OCI-LY3 (cell line): ENCODE measurements at regions not wholly inside any gene's neighbourhood (a gene's known extent, or its start where the extent isn't known, plus 50 kb on each side); places are given as distances from the start of the nearest gene placed in this dataset.

Experiments
- H2AFZ ChIP-seq: fragments of 200-600, 300-600 bp; shearing (Covaris generic); 2 replicates; pipeline ENCODE4 v1.6.0; 2014; ENCODE audit warnings: antibody characterized with exemption, low read depth, low read length
- H3K27ac ChIP-seq: fragments of 200-600, 300-600 bp; sonication (generic); 2 replicates; pipeline ENCODE4 v1.5.1; 2014; ENCODE audit warnings: mild to moderate bottlenecking, low read length, moderate library complexity, mixed read lengths
- H3K27me3 ChIP-seq: fragments of 200-600, 300-600 bp; sonication (generic); 2 replicates; pipeline ENCODE4 v1.6.1; 2014; ENCODE audit warnings: low read depth, low read length, mixed read lengths
- H3K36me3 ChIP-seq: fragments of 200-600, 300-600 bp; sonication (generic); replicated peaks from 2 replicates; pipeline ENCODE3; 2014; ENCODE audit warnings: low read depth, low read length, mixed read lengths
- H3K4me1 ChIP-seq: fragments of 300-600, 200-600 bp; sonication (generic); 2 replicates; pipeline ENCODE4 v1.6.1; 2014; ENCODE audit warnings: low read length, mixed read lengths
- H3K4me2 ChIP-seq: fragments of 200-600, 300-600 bp; sonication (generic); 2 replicates; pipeline ENCODE4 v1.6.1; 2014; ENCODE audit warnings: low read length, mixed read lengths
- H3K4me3 ChIP-seq: fragments of 300-600, 200-600 bp; sonication (generic); 2 replicates; pipeline ENCODE4 v1.5.1; 2014; ENCODE audit warnings: antibody characterized with exemption, mild to moderate bottlenecking, low read length, moderate library complexity
- H3K79me2 ChIP-seq: fragments of 300-600, 200-600 bp; shearing (Covaris generic); 2 replicates; pipeline ENCODE4 v1.6.1; 2014; ENCODE audit warnings: mild to moderate bottlenecking, low read length, mixed read lengths
- H3K9ac ChIP-seq: fragments of 300-600, 200-600 bp; shearing (Covaris generic); 2 replicates; pipeline ENCODE4 v1.6.0; 2014; ENCODE audit warnings: mild to moderate bottlenecking, low read length, moderate library complexity
- H3K9me3 ChIP-seq: fragments of 200-600, 300-600 bp; shearing (Covaris generic); 2 replicates; pipeline ENCODE4 v1.6.1; 2014; ENCODE audit warnings: low read length, mixed read lengths; ENCODE audit not compliant: insufficient read depth
- H4K20me1 ChIP-seq: fragments of 200-600, 300-600 bp; sonication (generic); 2 replicates; pipeline ENCODE4 v1.6.1; 2016; ENCODE audit warnings: low read length, mixed read lengths; ENCODE audit not compliant: insufficient read depth
- CTCF ChIP-seq: fragments of 200-600, 300-600 bp; sonication (generic); IDR thresholded peaks from 2 replicates; pipeline ENCODE4 v1.5.1; 2014; ENCODE audit warnings: antibody characterized with exemption, low read length, low read depth
- EZH2phosphoT487 ChIP-seq: fragments of 200-600 bp; shearing (Covaris generic); IDR thresholded peaks from 2 replicates; pipeline ENCODE4 v1.6.1; 2018; ENCODE audit warnings: antibody characterized with exemption, mixed run types, low read depth

DNA sequence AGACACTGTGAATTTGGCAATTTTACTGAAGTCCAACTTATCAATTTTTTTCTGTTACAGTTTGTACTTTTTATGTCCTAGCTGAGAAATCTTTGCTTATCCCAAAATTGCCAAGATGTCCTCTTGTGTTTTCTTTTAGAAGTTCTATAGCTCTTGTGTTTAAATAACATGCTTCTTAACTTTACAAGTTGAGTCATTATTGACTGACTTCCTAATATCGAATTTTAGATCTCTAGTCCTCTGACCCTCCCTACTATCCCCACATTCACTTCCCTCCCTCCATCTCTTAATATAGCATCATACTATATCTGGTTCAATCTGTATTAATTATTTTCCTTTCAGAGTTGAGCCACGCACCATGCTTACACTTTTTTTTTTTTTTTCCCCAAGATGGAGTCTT, 61.9 kb downstream of the MRPL32 start:
- no peak overlapping the region for H3K9ac ChIP-seq
- no peak overlapping the region for H2AFZ ChIP-seq
- no peak overlapping the region for H3K27ac ChIP-seq
- no peaks in the 10 kb centered on the region for H3K27me3 ChIP-seq
- no peaks in the 10 kb centered on the region for H3K36me3 ChIP-seq
- H3K4me1 ChIP-seq: no peaks in the 10 kb centered on the region
- no peaks in the 10 kb centered on the region for H3K9me3 ChIP-seq
- no peak overlapping the region for H3K4me2 ChIP-seq
- TF ChIP-seq CTCF (no peak), EZH2phosphoT487 (no peak)
- H4K20me1 ChIP-seq: no peaks in the 10 kb centered on the region
- no peak overlapping the region for H3K4me3 ChIP-seq
- no peaks in the 10 kb centered on the region for H3K79me2 ChIP-seq

DNA sequence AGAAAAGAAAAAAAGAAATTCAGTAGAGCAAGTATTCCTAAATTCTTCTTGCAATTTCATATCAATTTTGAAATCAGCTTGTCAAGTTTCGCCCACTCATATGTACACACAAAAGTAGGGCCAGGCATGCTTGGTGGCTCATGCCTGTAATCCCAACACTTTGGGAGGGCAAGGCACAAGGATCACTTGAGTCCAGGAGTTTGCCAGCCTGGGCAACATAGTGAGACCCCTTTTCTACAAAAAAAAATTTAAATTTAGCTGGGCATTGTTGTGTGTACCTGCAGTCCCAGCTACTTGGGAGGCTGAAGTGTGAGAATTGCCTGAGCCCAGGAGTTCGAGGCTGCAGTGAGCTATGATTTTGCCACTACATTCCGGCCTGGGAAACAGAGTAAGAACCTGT, 65.4 kb downstream of the MRPL32 start:
- H2AFZ ChIP-seq: no peak overlapping the region
- no peaks in the 10 kb centered on the region for H3K79me2 ChIP-seq
- no peak overlapping the region for H3K4me3 ChIP-seq
- no peaks in the 10 kb centered on the region for H3K36me3 ChIP-seq
- no peaks in the 10 kb centered on the region for H3K27me3 ChIP-seq
- no peaks in the 10 kb centered on the region for H3K9me3 ChIP-seq
- no peaks in the 10 kb centered on the region for H4K20me1 ChIP-seq
- H3K9ac ChIP-seq: no peak overlapping the region
- H3K4me1 ChIP-seq: no peaks in the 10 kb centered on the region
- no peak overlapping the region for H3K4me2 ChIP-seq
- no peak overlapping the region for H3K27ac ChIP-seq
- TF ChIP-seq EZH2phosphoT487 (no peak), CTCF (no peak)

DNA sequence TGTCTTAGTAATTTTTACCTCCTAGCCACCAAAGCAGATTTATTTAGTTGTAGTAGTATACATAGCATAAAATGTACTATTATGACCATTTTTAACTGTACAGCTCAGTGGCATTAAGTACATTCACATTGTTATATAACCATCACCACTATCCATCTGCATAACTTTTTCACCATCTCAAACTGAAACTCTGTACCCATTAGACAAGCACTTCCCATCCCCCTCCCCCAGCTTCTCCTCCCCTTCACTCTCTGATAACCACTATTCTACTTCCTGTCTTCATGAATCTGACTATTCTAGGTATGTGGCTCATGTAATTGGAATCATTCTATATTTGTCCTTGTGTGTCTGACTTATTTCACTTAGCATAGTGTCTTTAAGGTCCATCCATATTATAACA, 71.9 kb downstream of the MRPL32 start:
- Histone ChIP-seq H3K4me2 (peak overlapping the region; percentile 48), H3K4me1 (peaks cover 10% of the 10 kb centered on the region), H3K4me3 (no peak overlapping the region), H3K27ac (no peak overlapping the region; the same call in 1 of the 2 replicates), H3K36me3 (no peaks in the 10 kb centered on the region), H3K27me3 (no peaks in the 10 kb centered on the region), H3K9me3 (no peaks in the 10 kb centered on the region), H3K79me2 (no peaks in the 10 kb centered on the region), H3K9ac (peak overlapping the region; percentile 13; the same call in 1 of the 2 replicates), H4K20me1 (no peaks in the 10 kb centered on the region), H2AFZ (peak overlapping the region; percentile 49; the same call in 1 of the 2 replicates)
- TF ChIP-seq CTCF: no peak
- TF ChIP-seq EZH2phosphoT487: no peak

DNA sequence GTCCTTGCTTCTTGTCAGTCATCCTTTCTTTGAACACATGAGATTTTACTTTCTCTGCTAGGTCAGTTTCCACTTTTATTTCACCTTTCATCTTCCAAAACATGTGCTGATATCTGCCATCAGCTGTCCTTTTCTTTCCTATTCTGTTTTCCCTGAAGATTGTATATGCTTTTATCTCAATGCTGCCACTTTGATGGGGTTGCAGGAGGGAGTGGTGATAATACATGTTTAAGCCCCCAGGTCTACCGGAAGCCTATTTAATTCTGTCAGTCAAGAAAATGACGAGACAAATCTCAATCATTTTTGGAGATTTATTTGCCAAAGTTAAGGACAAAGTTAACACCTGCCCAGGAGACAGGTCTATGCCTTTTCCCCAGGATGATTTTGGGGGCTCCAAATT, 73.8 kb downstream of the MRPL32 start:
- H4K20me1 ChIP-seq: no peaks in the 10 kb centered on the region
- H3K79me2 ChIP-seq: no peaks in the 10 kb centered on the region
- H3K36me3 ChIP-seq: no peaks in the 10 kb centered on the region
- no peak overlapping the region for H3K4me3 ChIP-seq
- H3K9me3 ChIP-seq: no peaks in the 10 kb centered on the region
- H3K9ac ChIP-seq: no peak overlapping the region
- no peak overlapping the region for H2AFZ ChIP-seq
- H3K27ac ChIP-seq: no peak overlapping the region
- TF ChIP-seq CTCF (no peak), EZH2phosphoT487 (no peak)
- H3K4me1 ChIP-seq: peaks cover 10% of the 10 kb centered on the region
- H3K27me3 ChIP-seq: no peaks in the 10 kb centered on the region
- no peak overlapping the region for H3K4me2 ChIP-seq
